Astrocyte (in vitro differentiated cells and primary cell): ENCODE measurements at regions not wholly inside any gene's neighbourhood (a gene's known extent, or its start where the extent isn't known, plus 50 kb on each side); places are given as distances from the start of the nearest gene placed in this dataset.

Experiments
- EZH2 ChIP-seq: IDR thresholded peaks from 2 replicates; pipeline ENCODE4 v1.6.1; 2012; ENCODE audit warnings: mild to moderate bottlenecking, low read length, inconsistent platforms; ENCODE audit not compliant: insufficient read depth
- TF ChIP-seq, protein P1 (sequence below): IDR thresholded peaks from 2 replicates; pipeline ENCODE4 v1.5.1; 2011; ENCODE audit warnings: low read depth, mild to moderate bottlenecking, inconsistent platforms, low read length, moderate library complexity; ENCODE audit not compliant: insufficient read depth

DNA sequence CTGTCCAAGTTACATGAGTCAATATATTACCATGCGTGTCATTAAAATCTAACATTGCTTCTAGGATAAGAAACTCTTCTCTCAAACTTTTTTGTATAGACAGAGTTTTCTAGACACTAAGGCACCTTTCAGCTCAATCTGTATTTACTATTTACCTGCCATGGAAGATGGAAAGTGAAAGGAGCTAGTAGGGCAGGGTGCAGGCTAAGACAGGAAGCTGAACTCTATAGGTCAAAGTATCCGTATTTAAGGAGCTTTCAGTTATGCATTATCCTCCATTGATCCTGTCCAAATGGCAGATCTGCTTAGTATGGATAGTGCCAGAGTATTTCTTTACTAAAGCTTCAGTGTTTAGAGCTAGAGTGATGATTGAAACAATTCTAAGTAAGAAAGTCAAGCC lies 612.8 kb downstream of the IPMK start:
- TF ChIP-seq, protein P1, sequence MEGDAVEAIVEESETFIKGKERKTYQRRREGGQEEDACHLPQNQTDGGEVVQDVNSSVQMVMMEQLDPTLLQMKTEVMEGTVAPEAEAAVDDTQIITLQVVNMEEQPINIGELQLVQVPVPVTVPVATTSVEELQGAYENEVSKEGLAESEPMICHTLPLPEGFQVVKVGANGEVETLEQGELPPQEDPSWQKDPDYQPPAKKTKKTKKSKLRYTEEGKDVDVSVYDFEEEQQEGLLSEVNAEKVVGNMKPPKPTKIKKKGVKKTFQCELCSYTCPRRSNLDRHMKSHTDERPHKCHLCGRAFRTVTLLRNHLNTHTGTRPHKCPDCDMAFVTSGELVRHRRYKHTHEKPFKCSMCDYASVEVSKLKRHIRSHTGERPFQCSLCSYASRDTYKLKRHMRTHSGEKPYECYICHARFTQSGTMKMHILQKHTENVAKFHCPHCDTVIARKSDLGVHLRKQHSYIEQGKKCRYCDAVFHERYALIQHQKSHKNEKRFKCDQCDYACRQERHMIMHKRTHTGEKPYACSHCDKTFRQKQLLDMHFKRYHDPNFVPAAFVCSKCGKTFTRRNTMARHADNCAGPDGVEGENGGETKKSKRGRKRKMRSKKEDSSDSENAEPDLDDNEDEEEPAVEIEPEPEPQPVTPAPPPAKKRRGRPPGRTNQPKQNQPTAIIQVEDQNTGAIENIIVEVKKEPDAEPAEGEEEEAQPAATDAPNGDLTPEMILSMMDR, result no peak
- TF ChIP-seq EZH2, result no peak
